HG03457 (cell line): ENCODE measurements at regions not wholly inside any gene's neighbourhood (a gene's known extent, or its start where the extent isn't known, plus 50 kb on each side); places are given as distances from the start of the nearest gene placed in this dataset.

Experiments used
- ATAC-seq: cut with Tn5 transposase; IDR thresholded peaks from one replicate; pipeline ENCODE4 v1.9.1; 2021; ENCODE audit warnings: moderate number of reproducible peaks; ENCODE audit not compliant: unreplicated experiment

GRCh38 chr1:191869790-191870312 is 288.4 kb upstream of the RGS18 start:
- ATAC-seq = no peak

GRCh38 chr1:191870490-191870889 is 287.8 kb upstream of the RGS18 start:
- ATAC-seq = no peak

GRCh38 chr1:191875994-191876393 is 282.3 kb upstream of the RGS18 start:
- no peak for ATAC-seq

GRCh38 chr1:191876631-191877030 is 281.6 kb upstream of the RGS18 start:
- no peak for ATAC-seq

GRCh38 chr1:191882870-191883269 is 275.4 kb upstream of the RGS18 start:
- ATAC-seq = no peak

GRCh38 chr1:191886977-191887376 is 271.3 kb upstream of the RGS18 start:
- peak; percentile 57 for ATAC-seq

- no peak for ATAC-seq
These were observed 269.2 kb upstream of the RGS18 start for GRCh38 chr1:191888996-191889622.

GRCh38 chr1:191889623-191890003 is 268.6 kb upstream of the RGS18 start:
- no peak for ATAC-seq

- no peak for ATAC-seq
These were observed 267.7 kb upstream of the RGS18 start for GRCh38 chr1:191890433-191891088.

- ATAC-seq = no peak
These were observed 265.5 kb upstream of the RGS18 start for GRCh38 chr1:191892716-191893115.

GRCh38 chr1:191895049-191895448 is 263.2 kb upstream of the RGS18 start:
- ATAC-seq = no peak

- ATAC-seq = no peak
These were observed 262.7 kb upstream of the RGS18 start for GRCh38 chr1:191895462-191896058.

GRCh38 chr1:191897134-191897533 is 261.1 kb upstream of the RGS18 start:
- no peak for ATAC-seq

- no peak for ATAC-seq
These were observed 256.6 kb upstream of the RGS18 start for GRCh38 chr1:191901651-191902050.

- ATAC-seq = no peak
These were observed 253.3 kb upstream of the RGS18 start for GRCh38 chr1:191904991-191905390.

GRCh38 chr1:191905781-191906180 is 252.5 kb upstream of the RGS18 start:
- no peak for ATAC-seq

GRCh38 chr1:191907121-191907520 is 251.1 kb upstream of the RGS18 start:
- ATAC-seq = no peak

GRCh38 chr1:191910245-191910644 is 248.0 kb upstream of the RGS18 start:
- no peak for ATAC-seq

- ATAC-seq = peak; percentile 79
These were observed 245.7 kb upstream of the RGS18 start for GRCh38 chr1:191912517-191912916.

GRCh38 chr1:191913260-191913977 is 244.8 kb upstream of the RGS18 start:
- no peak for ATAC-seq

- no peak for ATAC-seq
These were observed 228.9 kb upstream of the RGS18 start for GRCh38 chr1:191929383-191929782.

- no peak for ATAC-seq
These were observed 214.6 kb upstream of the RGS18 start for GRCh38 chr1:191943684-191944083.
